ENCODE measurements at regions not wholly inside any gene's neighbourhood (a gene's known extent, or its start where the extent isn't known, plus 50 kb on each side); places are given as distances from the start of the nearest gene placed in this dataset.

GRCh38 chr3:68045976-68046375 is 391.6 kb upstream of the SUCLG2 start:
- no peak for TF ChIP-seq CTCF (IDR thresholded peaks at IDR 0.05; ENCODE audit: low read length)
- TF ChIP-seq EZH2 (IDR thresholded peaks at IDR 0.05; ENCODE audit: borderline replicate concordance, low read length), result no peak

Data from OCI-LY1 (cell line).